ENCODE measurements at regions not wholly inside any gene's neighbourhood (a gene's known extent, or its start where the extent isn't known, plus 50 kb on each side); places are given as distances from the start of the nearest gene placed in this dataset.

DNA sequence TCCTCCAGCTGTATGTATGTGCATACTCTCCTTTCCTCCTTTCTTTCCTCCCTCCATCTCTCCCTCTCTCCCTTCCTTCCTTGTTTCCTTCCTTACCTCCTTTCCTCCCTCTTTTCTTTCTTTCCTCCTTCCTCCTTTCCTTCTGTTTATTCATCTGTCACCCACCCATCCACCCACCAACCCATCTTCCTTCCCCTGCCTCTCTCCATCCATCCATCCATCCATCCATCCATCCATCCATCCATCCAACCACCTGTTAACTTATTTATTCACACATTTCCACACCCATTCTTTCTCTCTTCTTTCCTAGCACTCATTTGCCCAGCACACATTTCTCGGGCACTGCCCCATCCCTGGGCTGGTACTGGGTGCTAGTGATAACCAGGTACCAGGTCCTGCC is 443.9 kb downstream of the MIAT start:
- TF ChIP-seq CSDC2 (CRISPR knock-in tag; IDR thresholded peaks at IDR 0.05) (no peak), TOX (CRISPR knock-in tag; IDR thresholded peaks at IDR 0.05; ENCODE audit: borderline replicate concordance) (no peak), CREB5 (CRISPR knock-in tag; IDR thresholded peaks at IDR 0.05; ENCODE audit: low read depth) (no peak), BACH2 (CRISPR knock-in tag; IDR thresholded peaks at IDR 0.05; ENCODE audit: borderline replicate concordance) (no peak), OSR1 (CRISPR knock-in tag; IDR thresholded peaks at IDR 0.05) (no peak), ARNTL (CRISPR knock-in tag; IDR thresholded peaks at IDR 0.05; ENCODE audit: borderline replicate concordance, low read depth) (no peak), ZFP3 (CRISPR knock-in tag; IDR thresholded peaks at IDR 0.05) (no peak), RARB (CRISPR knock-in tag; IDR thresholded peaks at IDR 0.05) (no peak), ZNF565 (CRISPR knock-in tag; conservative IDR thresholded peaks at IDR 0.05; ENCODE audit: low read depth) (no peak), ZC3H10 (CRISPR knock-in tag; IDR thresholded peaks at IDR 0.05) (no peak), ZNF8 (CRISPR knock-in tag; IDR thresholded peaks at IDR 0.05) (no peak), ESRRG (CRISPR knock-in tag; IDR thresholded peaks at IDR 0.05) (no peak)
- TF ChIP-seq, protein P1, sequence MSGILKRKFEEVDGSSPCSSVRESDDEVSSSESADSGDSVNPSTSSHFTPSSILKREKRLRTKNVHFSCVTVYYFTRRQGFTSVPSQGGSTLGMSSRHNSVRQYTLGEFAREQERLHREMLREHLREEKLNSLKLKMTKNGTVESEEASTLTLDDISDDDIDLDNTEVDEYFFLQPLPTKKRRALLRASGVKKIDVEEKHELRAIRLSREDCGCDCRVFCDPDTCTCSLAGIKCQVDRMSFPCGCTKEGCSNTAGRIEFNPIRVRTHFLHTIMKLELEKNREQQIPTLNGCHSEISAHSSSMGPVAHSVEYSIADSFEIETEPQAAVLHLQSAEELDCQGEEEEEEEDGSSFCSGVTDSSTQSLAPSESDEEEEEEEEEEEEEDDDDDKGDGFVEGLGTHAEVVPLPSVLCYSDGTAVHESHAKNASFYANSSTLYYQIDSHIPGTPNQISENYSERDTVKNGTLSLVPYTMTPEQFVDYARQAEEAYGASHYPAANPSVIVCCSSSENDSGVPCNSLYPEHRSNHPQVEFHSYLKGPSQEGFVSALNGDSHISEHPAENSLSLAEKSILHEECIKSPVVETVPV (CRISPR knock-in tag; IDR thresholded peaks at IDR 0.05), result no peak
- TF ChIP-seq, protein P2, sequence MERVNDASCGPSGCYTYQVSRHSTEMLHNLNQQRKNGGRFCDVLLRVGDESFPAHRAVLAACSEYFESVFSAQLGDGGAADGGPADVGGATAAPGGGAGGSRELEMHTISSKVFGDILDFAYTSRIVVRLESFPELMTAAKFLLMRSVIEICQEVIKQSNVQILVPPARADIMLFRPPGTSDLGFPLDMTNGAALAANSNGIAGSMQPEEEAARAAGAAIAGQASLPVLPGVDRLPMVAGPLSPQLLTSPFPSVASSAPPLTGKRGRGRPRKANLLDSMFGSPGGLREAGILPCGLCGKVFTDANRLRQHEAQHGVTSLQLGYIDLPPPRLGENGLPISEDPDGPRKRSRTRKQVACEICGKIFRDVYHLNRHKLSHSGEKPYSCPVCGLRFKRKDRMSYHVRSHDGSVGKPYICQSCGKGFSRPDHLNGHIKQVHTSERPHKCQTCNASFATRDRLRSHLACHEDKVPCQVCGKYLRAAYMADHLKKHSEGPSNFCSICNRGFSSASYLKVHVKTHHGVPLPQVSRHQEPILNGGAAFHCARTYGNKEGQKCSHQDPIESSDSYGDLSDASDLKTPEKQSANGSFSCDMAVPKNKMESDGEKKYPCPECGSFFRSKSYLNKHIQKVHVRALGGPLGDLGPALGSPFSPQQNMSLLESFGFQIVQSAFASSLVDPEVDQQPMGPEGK (CRISPR knock-in tag; IDR thresholded peaks at IDR 0.05; ENCODE audit: borderline replicate concordance), result no peak
